ENCODE measurements at regions not wholly inside any gene's neighbourhood (a gene's known extent, or its start where the extent isn't known, plus 50 kb on each side); places are given as distances from the start of the nearest gene placed in this dataset.

DNA sequence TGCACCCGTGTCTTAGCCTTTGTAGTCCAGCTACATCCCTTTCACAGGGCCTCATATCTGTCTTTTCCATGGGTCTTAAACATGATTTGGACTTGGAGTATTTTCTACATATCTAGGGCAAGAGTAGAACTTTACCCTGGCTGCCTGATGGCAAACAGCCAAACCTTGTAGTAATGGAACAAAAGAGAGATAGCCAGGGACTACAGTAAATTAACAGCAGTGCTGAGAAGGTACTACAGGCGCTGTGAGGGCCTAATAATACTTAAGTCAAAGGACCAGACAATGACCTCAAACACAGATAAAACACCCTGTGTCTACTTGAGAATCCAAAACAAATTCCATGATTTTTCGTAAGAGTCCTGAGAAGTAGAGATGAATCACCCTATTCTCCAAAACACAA, 111.0 kb upstream of the WDR17 start:
- H3K4me3 ChIP-seq (ENCODE audit: low read depth, low read length) = no peak overlapping the region
- TF ChIP-seq CTCF (IDR thresholded peaks at IDR 0.05; ENCODE audit: insufficient read depth, low read depth, low read length, missing control alignments) = no peak
- DNase-seq (ENCODE audit: low read depth) = no peak

DNA sequence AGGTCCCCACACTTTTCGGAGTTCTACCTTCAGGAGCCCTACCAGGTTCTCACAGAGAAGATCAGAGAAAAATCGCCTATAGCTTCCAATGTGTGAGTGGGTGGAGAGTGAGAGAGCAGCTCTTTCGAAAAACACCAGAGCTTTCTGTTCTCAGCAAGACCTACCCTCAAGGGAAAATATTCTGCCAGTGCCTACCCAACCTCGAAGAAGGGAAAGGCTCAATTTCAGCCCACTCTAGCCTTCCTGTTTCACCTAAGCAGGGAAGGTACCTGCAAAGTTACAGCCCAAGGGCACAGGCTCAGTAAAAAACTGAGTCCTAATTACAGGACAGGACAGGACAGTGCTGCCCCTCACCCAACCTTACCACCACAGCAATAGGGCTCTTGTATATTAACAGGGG, 104.0 kb upstream of the WDR17 start:
- no peak overlapping the region for H3K4me3 ChIP-seq (ENCODE audit: low read depth, low read length)
- no peak for TF ChIP-seq CTCF (IDR thresholded peaks at IDR 0.05; ENCODE audit: insufficient read depth, low read depth, low read length, missing control alignments)
- peak; percentile 62 for DNase-seq (ENCODE audit: low read depth)

DNA sequence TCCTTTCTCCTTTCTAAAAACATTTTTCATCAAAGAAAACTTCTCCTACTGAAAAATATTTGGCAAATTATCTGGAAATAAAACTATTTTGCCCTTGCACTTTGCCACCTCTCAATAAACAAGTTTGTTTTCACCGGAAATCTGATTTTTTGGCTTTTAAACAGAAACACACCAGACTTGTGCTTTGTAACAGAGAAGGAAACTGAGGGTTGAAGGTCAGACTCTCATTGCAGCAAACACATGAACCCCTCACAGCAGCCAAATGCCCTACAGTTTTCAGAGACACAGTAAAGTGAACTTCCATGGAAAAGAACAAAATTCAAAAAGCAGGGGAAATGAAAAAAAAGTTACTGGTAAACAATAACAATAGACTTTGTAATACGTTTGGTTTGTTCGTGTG, 95.6 kb upstream of the WDR17 start:
- no peak for DNase-seq (ENCODE audit: low read depth)

DNA sequence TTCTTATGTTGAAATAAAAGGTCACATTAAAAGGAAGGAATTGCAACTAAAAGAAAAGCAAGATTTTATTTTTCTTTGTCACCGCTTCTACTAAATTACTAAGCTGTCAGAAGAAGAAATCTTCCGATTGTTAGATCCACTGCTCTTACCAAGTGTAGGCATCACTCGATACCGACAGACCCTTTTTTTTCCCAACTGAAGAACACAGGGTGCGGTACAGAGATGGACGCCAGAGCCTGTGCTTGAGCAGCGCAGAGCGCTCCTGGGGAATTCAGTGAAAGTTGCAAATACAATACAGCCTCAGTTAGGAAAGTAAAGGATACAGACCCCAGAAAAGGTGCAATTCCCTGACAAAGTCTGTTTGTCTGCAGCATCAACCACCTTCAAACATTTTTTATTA, 94.9 kb upstream of the WDR17 start:
- no peak overlapping the region for H3K4me3 ChIP-seq (ENCODE audit: low read depth, low read length)
- no peak for TF ChIP-seq CTCF (IDR thresholded peaks at IDR 0.05; ENCODE audit: insufficient read depth, low read depth, low read length, missing control alignments)

More for the DNA sequence above, 95.6 kb upstream of the WDR17 start:
- TF ChIP-seq CTCF (IDR thresholded peaks at IDR 0.05; ENCODE audit: insufficient read depth, low read depth, low read length, missing control alignments) = no peak
- H3K4me3 ChIP-seq (ENCODE audit: low read depth, low read length) = no peak overlapping the region

GRCh38 chr4:175971388-175972179, 94.1 kb upstream of the WDR17 start:
- no peak for DNase-seq (ENCODE audit: low read depth)
- H3K4me3 ChIP-seq (ENCODE audit: low read depth, low read length) = no peak overlapping the region
- no peak for TF ChIP-seq CTCF (IDR thresholded peaks at IDR 0.05; ENCODE audit: insufficient read depth, low read depth, low read length, missing control alignments)

More for the DNA sequence above, 94.9 kb upstream of the WDR17 start:
- DNase-seq (ENCODE audit: low read depth) = no peak

GRCh38 chr4:175973027-175973923, 92.4 kb upstream of the WDR17 start:
- TF ChIP-seq CTCF (IDR thresholded peaks at IDR 0.05; ENCODE audit: insufficient read depth, low read depth, low read length, missing control alignments) = no peak

More at GRCh38 chr4:175973027-175973923, 92.4 kb upstream of the WDR17 start:
- H3K4me3 ChIP-seq (ENCODE audit: low read depth, low read length) = no peak overlapping the region
- no peak for DNase-seq (ENCODE audit: low read depth)
